ENCODE measurements at regions not wholly inside any gene's neighbourhood (a gene's known extent, or its start where the extent isn't known, plus 50 kb on each side); places are given as distances from the start of the nearest gene placed in this dataset.
"Not testable (repeated sequence)": the region's sequence is repeated elsewhere in the genome, so short reads cannot be mapped to it uniquely, and the experiment has no call there.

- DNase-seq, result no peak
These were observed 239.6 kb upstream of the SHH start for GRCh38 chr7:156051884-156052283.

GRCh38 chr7:156050636-156051569, 238.6 kb upstream of the SHH start:
- no peak for DNase-seq

GRCh38 chr7:156049366-156049765, 237.1 kb upstream of the SHH start:
- no peak for DNase-seq

GRCh38 chr7:156046031-156046560, 233.8 kb upstream of the SHH start:
- DNase-seq, result no peak

- DNase-seq, result no peak
These were observed 231.3 kb upstream of the SHH start for GRCh38 chr7:156043416-156044178.

GRCh38 chr7:156041398-156041797, 229.1 kb upstream of the SHH start:
- DNase-seq, result no peak

GRCh38 chr7:156039971-156040677, 227.9 kb upstream of the SHH start:
- DNase-seq, result no peak

- no peak for DNase-seq
These were observed 226.9 kb upstream of the SHH start for GRCh38 chr7:156039194-156039593.

GRCh38 chr7:156038345-156038744, 226.1 kb upstream of the SHH start:
- DNase-seq, result no peak

- DNase-seq, result no peak
These were observed 223.9 kb upstream of the SHH start for GRCh38 chr7:156036153-156036552.

GRCh38 chr7:156035387-156035786, 223.1 kb upstream of the SHH start:
- not testable (repeated sequence) for DNase-seq

GRCh38 chr7:156034397-156034796, 222.1 kb upstream of the SHH start:
- no peak for DNase-seq

- DNase-seq, result no peak
These were observed 220.7 kb upstream of the SHH start for GRCh38 chr7:156032973-156033372.

- DNase-seq, result no peak
These were observed 219.6 kb upstream of the SHH start for GRCh38 chr7:156031679-156032478.

GRCh38 chr7:156029460-156030007, 217.3 kb upstream of the SHH start:
- DNase-seq, result no peak

- DNase-seq, result no peak
These were observed 216.3 kb upstream of the SHH start for GRCh38 chr7:156028521-156028920.

- DNase-seq, result no peak
These were observed 215.6 kb upstream of the SHH start for GRCh38 chr7:156027821-156028220.

- no peak for DNase-seq
These were observed 214.3 kb upstream of the SHH start for GRCh38 chr7:156026603-156027002.

GRCh38 chr7:156026076-156026600, 213.9 kb upstream of the SHH start:
- DNase-seq, result no peak

- no peak for DNase-seq
These were observed 213.4 kb upstream of the SHH start for GRCh38 chr7:156025675-156026074.

GRCh38 chr7:156024201-156024600, 211.9 kb upstream of the SHH start:
- no peak for DNase-seq
